Psoas muscle (tissue), 7 donors: ENCODE measurements at regions not wholly inside any gene's neighbourhood (a gene's known extent, or its start where the extent isn't known, plus 50 kb on each side); places are given as distances from the start of the nearest gene placed in this dataset.

Source experiments
- ATAC-seq, 4 donors: fragments of 200-7000 bp; cut with Tn5 transposase; one replicate each; pipeline ENCODE4 v1.9.1; 2020; ENCODE audit warnings: moderate library complexity in 3 of 4, mild to moderate bottlenecking in 2 of 4
- DNase-seq, 2 donors: peaks; one replicate each; pipeline ENCODE4 v3.0.0-alpha.2; 2020
- H3K27ac ChIP-seq: fragments of 200-600 bp; one replicate; pipeline ENCODE4 v1.8.0; 2022
- H3K27me3 ChIP-seq, 3 donors: fragments of 200-600 bp in 1 of 3; one replicate each; pipeline versions ENCODE4 v1.6.1 to v1.8.0; 2013 to 2022; ENCODE audit warnings: low read length in 2 of 3, mild to moderate bottlenecking in 2 of 3, moderate library complexity in 1 of 3; ENCODE audit not compliant: insufficient read depth in 3 of 3
- H3K36me3 ChIP-seq, 2 donors: fragments of 200-600 bp in 1 of 2; one replicate each; pipeline versions ENCODE4 v1.6.1 to v1.8.0; 2013 to 2022; ENCODE audit warnings: low read depth in 1 of 2, mild to moderate bottlenecking in 1 of 2, moderate library complexity in 1 of 2; ENCODE audit not compliant: insufficient read depth in 1 of 2
- H3K4me1 ChIP-seq: fragments of 200-600 bp; one replicate; pipeline ENCODE4 v1.8.0; 2022
- H3K4me3 ChIP-seq: fragments of 200-600 bp; one replicate; pipeline ENCODE4 v1.8.0; 2022; ENCODE audit warnings: mild to moderate bottlenecking
- H3K9me3 ChIP-seq: fragments of 200-600 bp; one replicate; pipeline ENCODE4 v1.8.0; 2022
- CTCF ChIP-seq: fragments of 200-600 bp; IDR thresholded peaks from one replicate; pipeline ENCODE4 v1.8.0; 2022; ENCODE audit warnings: antibody characterized with exemption
- WGBS, 3 donors: extraction: QIAGEN DNeasy Blood & Tissue Kit; methylation state at CpG; one replicate each; pipeline versions ENCODE4 v1.1.6 to v1.1.7; 2013; 5-methylcytosine and 5-hydroxymethylcytosine counted together
- intact Hi-C, 2 donors: fragments of 100-400 bp; cut with DNase I; formaldehyde crosslinking; loops; one replicate each; pipeline versions ENCODE4 v1.11.0 to v1.14.2; 2022
- donor health status: healthy with polysubstance abuse.
- donor health status: DM: no; HTN: no; CAD: no; lungs with moderate emphysema.
- donor health status: Bipolar disorder and iron deficiency.
- donor health status: healthy.
- donor health status: DM: yes; HTN: yes; CAD: no.
- donor health status: DM: no; HTN: no; CAD: no.
- donor health status: DM: yes; HTN: yes; CAD: no.

GRCh38 chr11:128372977-128373376 lies 214.4 kb downstream of the ETS1 start:
- WGBS, 3 donors = 54 to 79% (median 62%) methylated on average over 1 of the region's 1 CpG
- intact Hi-C loops = no loop called here
- no peaks in the 10 kb centered on the region for H3K36me3 ChIP-seq
- no peak for TF ChIP-seq CTCF
- no peak overlapping the region for H3K4me3 ChIP-seq
- no peaks in the 10 kb centered on the region for H3K27me3 ChIP-seq
- no peak for ATAC-seq
- no peak overlapping the region for H3K27ac ChIP-seq
- no peaks in the 10 kb centered on the region for H3K4me1 ChIP-seq
- H3K9me3 ChIP-seq = no peaks in the 10 kb centered on the region
- DNase-seq = no peak

- H3K9me3 ChIP-seq = no peaks in the 10 kb centered on the region
- 86 to 89% (median 86%) methylated on average over 10 of the region's 10 CpGs for WGBS, 3 donors
- DNase-seq = no peak
- intact Hi-C loops = no loop called here
- H3K4me1 ChIP-seq = no peaks in the 10 kb centered on the region
- no peaks in the 10 kb centered on the region for H3K27me3 ChIP-seq
- no peaks in the 10 kb centered on the region for H3K36me3 ChIP-seq
- ATAC-seq = no peak
- no peak for TF ChIP-seq CTCF
- no peak overlapping the region for H3K27ac ChIP-seq
- H3K4me3 ChIP-seq = no peak overlapping the region
Measured at GRCh38 chr11:128367573-128367972, 219.8 kb downstream of the ETS1 start.

GRCh38 chr11:128365044-128365443 lies 222.3 kb downstream of the ETS1 start:
- no peak for ATAC-seq
- Histone ChIP-seq H3K27ac (no peak overlapping the region), H3K4me1 (peaks cover 7% of the 10 kb centered on the region), H3K27me3 (no peaks in the 10 kb centered on the region), H3K4me3 (no peak overlapping the region), H3K9me3 (no peaks in the 10 kb centered on the region), H3K36me3 (no peaks in the 10 kb centered on the region)
- DNase-seq = no peak
- intact Hi-C loops = no loop called here
- TF ChIP-seq CTCF = no peak
- 54 to 60% (median 60%) methylated on average over 3 of the region's 3 CpGs for WGBS, 3 donors

GRCh38 chr11:128361451-128362020 lies 225.8 kb downstream of the ETS1 start:
- no peak for DNase-seq
- no peak for TF ChIP-seq CTCF
- intact Hi-C loops = no loop called here
- ATAC-seq = peak in 3 of 4 donors; percentile 19 to 61 (median 28)
- no peaks in the 10 kb centered on the region for H3K9me3 ChIP-seq
- no peaks in the 10 kb centered on the region for H3K27me3 ChIP-seq
- H3K27ac ChIP-seq = no peak overlapping the region
- 44 to 58% (median 46%) methylated on average over 8 of the region's 8 CpGs for WGBS, 3 donors
- no peak overlapping the region for H3K4me3 ChIP-seq
- H3K36me3 ChIP-seq = no peaks in the 10 kb centered on the region
- H3K4me1 ChIP-seq = peaks cover 7% of the 10 kb centered on the region

- Histone ChIP-seq H3K36me3 (no peaks in the 10 kb centered on the region), H3K27ac (no peak overlapping the region), H3K9me3 (no peaks in the 10 kb centered on the region), H3K4me3 (no peak overlapping the region), H3K4me1 (peaks cover 7% of the 10 kb centered on the region), H3K27me3 (no peaks in the 10 kb centered on the region)
- 35 to 71% (median 36%) methylated on average over 3 of the region's 3 CpGs for WGBS, 3 donors
- DNase-seq = no peak
- no peak for TF ChIP-seq CTCF
- ATAC-seq = peak in 1 of 4 donors; percentile 17
- intact Hi-C loops = no loop called here
Measured at GRCh38 chr11:128359515-128359914, 227.8 kb downstream of the ETS1 start.
